GM21447 (cell line): ENCODE measurements at regions not wholly inside any gene's neighbourhood (a gene's known extent, or its start where the extent isn't known, plus 50 kb on each side); places are given as distances from the start of the nearest gene placed in this dataset.

Source experiments
- ATAC-seq: cut with Tn5 transposase; IDR thresholded peaks from one replicate; pipeline ENCODE4 v1.9.1; 2021; ENCODE audit not compliant: unreplicated experiment

- ATAC-seq: no peak
Measured at GRCh38 chr16:74035816-74036215, 260.8 kb upstream of the PSMD7 start.

- no peak for ATAC-seq
Measured at GRCh38 chr16:74034862-74035261, 261.8 kb upstream of the PSMD7 start.

- no peak for ATAC-seq
Measured at GRCh38 chr16:74034200-74034599, 262.4 kb upstream of the PSMD7 start.

GRCh38 chr16:74033441-74033995, 263.1 kb upstream of the PSMD7 start:
- no peak for ATAC-seq

- no peak for ATAC-seq
Measured at GRCh38 chr16:74031551-74031950, 265.1 kb upstream of the PSMD7 start.

- no peak for ATAC-seq
Measured at GRCh38 chr16:74030000-74030706, 266.5 kb upstream of the PSMD7 start.

GRCh38 chr16:74029115-74029792, 267.4 kb upstream of the PSMD7 start:
- ATAC-seq: no peak

GRCh38 chr16:74026373-74027281, 270.0 kb upstream of the PSMD7 start:
- ATAC-seq: no peak

- no peak for ATAC-seq
Measured at GRCh38 chr16:74024953-74025352, 271.7 kb upstream of the PSMD7 start.

GRCh38 chr16:74020095-74020670, 276.4 kb upstream of the PSMD7 start:
- ATAC-seq: no peak

- ATAC-seq: no peak
Measured at GRCh38 chr16:74019612-74020011, 277.0 kb upstream of the PSMD7 start.

- no peak for ATAC-seq
Measured at GRCh38 chr16:74015953-74016352, 280.7 kb upstream of the PSMD7 start.

- ATAC-seq: no peak
Measured at GRCh38 chr16:73998707-73999106, 297.9 kb upstream of the PSMD7 start.

GRCh38 chr16:73997971-73998370, 298.6 kb upstream of the PSMD7 start:
- no peak for ATAC-seq

GRCh38 chr16:73997340-73997711, 299.3 kb upstream of the PSMD7 start:
- ATAC-seq: no peak

- ATAC-seq: no peak
Measured at GRCh38 chr16:73996624-73997339, 299.8 kb upstream of the PSMD7 start.

GRCh38 chr16:73993878-73994277, 302.7 kb upstream of the PSMD7 start:
- ATAC-seq: no peak

- ATAC-seq: no peak
Measured at GRCh38 chr16:73978407-73978784, 318.2 kb upstream of the PSMD7 start.

- ATAC-seq: no peak
Measured at GRCh38 chr16:73976644-73977043, 320.0 kb upstream of the PSMD7 start.

GRCh38 chr16:73973174-73973573, 323.4 kb upstream of the PSMD7 start:
- ATAC-seq: no peak
